Colonic mucosa (tissue), 4 donors: ENCODE measurements at regions not wholly inside any gene's neighbourhood (a gene's known extent, or its start where the extent isn't known, plus 50 kb on each side); places are given as distances from the start of the nearest gene placed in this dataset.

Experiments
- DNase-seq: peaks from one replicate; pipeline ENCODE4 v3.0.0-alpha.2; 2020
- H3K27ac ChIP-seq: fragments of 200-600 bp; one replicate; pipeline ENCODE4 v1.8.0; 2021
- H3K27me3 ChIP-seq: fragments of 200-600 bp; one replicate; pipeline ENCODE4 v1.8.0; 2021
- H3K36me3 ChIP-seq: fragments of 200-600 bp; one replicate; pipeline ENCODE4 v1.8.0; 2021
- H3K4me1 ChIP-seq: fragments of 200-600 bp; one replicate; pipeline ENCODE4 v1.8.0; 2021; ENCODE audit warnings: mild to moderate bottlenecking
- H3K4me3 ChIP-seq: fragments of 200-600 bp; one replicate; pipeline ENCODE4 v1.8.0; 2021
- H3K9ac ChIP-seq, 2 donors: one replicate each; pipeline ENCODE4 v1.7.0; 2013; ENCODE audit warnings: control low read depth in 2 of 2, low read depth in 2 of 2, low read length in 2 of 2
- H3K9me3 ChIP-seq: fragments of 200-600 bp; one replicate; pipeline ENCODE4 v1.8.0; 2021
- intact Hi-C: fragments of 100-400 bp; cut with DNase I; formaldehyde crosslinking; loops from one replicate; pipeline ENCODE4 v1.14.1; 2022
- TF ChIP-seq, protein P1 (sequence below): fragments of 200-600 bp; IDR thresholded peaks from one replicate; pipeline ENCODE4 v1.8.0; 2022; ENCODE audit warnings: antibody characterized with exemption, mild to moderate bottlenecking
- donor health status: healthy.
- donor health status: DM: no; HTN: no; CAD: no.
- donor health status: DM: no; HTN: no; CAD: no.

DNA sequence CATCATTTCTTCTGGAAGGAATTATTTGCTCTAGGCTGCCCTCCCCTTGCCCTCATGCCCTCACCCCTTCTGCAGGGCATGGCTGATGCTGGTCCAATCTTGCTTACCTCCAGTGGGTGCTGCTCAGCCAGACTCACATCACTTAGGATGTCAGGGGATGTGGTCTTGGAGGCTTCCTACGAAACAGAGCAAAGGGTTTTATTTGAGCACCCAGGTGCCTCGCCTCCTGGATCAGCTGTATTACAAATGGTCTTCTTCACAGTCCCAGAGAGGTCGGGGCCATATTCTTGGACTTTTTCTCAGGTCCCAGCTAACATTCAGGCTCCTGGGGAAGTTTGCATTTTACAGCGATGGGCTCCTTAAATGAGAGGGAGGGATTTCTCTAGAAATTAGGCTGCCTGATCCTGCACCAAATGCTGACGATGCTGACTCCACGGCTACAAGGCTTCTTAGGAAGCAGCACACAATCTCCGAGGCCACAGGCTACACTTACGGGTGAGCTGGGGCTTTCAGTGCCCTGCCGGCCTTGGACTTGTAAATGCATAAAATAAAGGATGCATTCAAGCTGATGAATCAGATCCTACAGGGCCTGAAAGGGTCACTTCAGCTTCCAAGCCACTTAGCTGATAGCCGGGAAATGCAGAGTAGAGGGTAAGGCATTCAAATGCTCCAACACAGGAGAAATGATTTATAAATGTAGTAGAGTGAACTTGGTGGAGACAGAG lies 159.8 kb upstream of the ECI2 start:
- H3K4me3 ChIP-seq: no peak overlapping the region
- H3K4me1 ChIP-seq: no peaks in the 10 kb centered on the region
- H3K9me3 ChIP-seq: no peaks in the 10 kb centered on the region
- no peak for DNase-seq
- no peaks in the 10 kb centered on the region for H3K36me3 ChIP-seq
- intact Hi-C loops: no loop called here
- H3K27me3 ChIP-seq: no peaks in the 10 kb centered on the region
- H3K9ac ChIP-seq: no peak overlapping the region
- H3K27ac ChIP-seq: no peak overlapping the region
- TF ChIP-seq, protein P1, sequence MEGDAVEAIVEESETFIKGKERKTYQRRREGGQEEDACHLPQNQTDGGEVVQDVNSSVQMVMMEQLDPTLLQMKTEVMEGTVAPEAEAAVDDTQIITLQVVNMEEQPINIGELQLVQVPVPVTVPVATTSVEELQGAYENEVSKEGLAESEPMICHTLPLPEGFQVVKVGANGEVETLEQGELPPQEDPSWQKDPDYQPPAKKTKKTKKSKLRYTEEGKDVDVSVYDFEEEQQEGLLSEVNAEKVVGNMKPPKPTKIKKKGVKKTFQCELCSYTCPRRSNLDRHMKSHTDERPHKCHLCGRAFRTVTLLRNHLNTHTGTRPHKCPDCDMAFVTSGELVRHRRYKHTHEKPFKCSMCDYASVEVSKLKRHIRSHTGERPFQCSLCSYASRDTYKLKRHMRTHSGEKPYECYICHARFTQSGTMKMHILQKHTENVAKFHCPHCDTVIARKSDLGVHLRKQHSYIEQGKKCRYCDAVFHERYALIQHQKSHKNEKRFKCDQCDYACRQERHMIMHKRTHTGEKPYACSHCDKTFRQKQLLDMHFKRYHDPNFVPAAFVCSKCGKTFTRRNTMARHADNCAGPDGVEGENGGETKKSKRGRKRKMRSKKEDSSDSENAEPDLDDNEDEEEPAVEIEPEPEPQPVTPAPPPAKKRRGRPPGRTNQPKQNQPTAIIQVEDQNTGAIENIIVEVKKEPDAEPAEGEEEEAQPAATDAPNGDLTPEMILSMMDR: no peak

DNA sequence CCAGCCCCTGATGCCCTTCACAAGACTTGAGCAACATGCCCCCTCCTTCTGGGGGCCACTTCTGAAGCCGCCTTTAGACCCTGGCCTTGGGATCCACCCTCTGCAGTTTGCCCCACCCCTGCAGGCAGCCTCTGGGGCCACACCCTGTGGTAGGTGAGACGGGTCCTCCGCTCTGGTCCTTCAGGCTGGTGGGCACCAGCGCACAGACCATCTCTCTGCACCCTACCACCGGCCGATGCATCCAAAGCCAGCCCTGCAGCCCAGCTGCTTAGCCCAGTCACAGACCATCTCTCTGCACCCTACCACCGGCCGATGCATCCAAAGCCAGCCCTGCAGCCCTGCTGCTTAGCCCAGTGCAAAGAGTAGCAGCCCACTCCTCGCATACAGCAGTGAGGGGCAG lies 159.3 kb upstream of the ECI2 start:
- DNase-seq: no peak
- Histone ChIP-seq H3K9me3 (no peaks in the 10 kb centered on the region), H3K9ac (no peak overlapping the region), H3K36me3 (no peaks in the 10 kb centered on the region), H3K27ac (no peak overlapping the region), H3K4me3 (no peak overlapping the region), H3K27me3 (no peaks in the 10 kb centered on the region), H3K4me1 (no peaks in the 10 kb centered on the region)
- TF ChIP-seq, protein P1: no peak
- intact Hi-C loops: no loop called here

DNA sequence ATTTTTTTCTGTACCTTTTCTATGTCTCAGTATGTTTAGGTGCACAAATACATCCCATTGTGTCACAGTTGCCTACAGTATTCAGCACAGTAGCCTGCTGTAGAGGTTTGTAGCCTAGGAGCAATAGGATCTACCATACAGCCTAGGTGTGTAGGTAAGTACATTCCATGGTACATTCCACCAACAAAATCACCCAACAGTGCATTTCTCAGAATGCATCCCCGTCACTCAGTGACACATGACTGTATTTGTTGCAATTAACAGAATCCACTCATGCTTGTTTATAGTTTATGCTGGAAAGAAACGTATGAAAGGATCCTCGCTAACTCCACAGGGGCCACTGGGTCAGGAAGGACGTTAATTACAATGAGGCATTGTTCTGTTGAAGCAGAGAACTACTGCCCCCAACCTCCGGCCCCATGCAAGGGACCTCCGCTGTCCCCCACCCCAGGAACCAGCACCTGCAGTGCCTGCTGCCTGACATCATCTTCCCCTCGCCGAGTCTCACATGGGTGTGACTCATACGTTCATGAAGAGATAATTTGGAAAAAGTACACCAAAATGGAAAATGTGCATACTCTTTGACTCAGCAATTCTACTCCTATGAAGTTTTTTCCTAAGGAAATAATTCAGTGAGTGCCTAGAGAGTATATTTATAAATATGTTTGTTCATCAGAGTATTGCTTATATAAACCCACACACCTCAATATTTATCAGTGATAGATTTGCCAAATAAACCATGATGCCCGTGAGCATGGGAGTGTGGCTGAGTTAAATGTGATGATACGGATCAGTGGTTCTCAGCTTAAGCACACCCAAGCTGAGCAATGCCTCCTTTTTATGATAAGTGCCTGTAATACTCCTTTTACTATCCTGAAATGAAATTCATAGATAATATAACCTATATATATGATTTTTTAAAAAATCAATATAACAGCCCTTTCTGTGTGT lies 156.4 kb upstream of the ECI2 start:
- no peaks in the 10 kb centered on the region for H3K9me3 ChIP-seq
- H3K4me3 ChIP-seq: no peak overlapping the region
- no peak overlapping the region for H3K27ac ChIP-seq
- no peak overlapping the region for H3K9ac ChIP-seq
- TF ChIP-seq, protein P1: no peak
- DNase-seq: no peak
- intact Hi-C loops: no loop called here
- no peaks in the 10 kb centered on the region for H3K27me3 ChIP-seq
- H3K4me1 ChIP-seq: no peaks in the 10 kb centered on the region
- H3K36me3 ChIP-seq: no peaks in the 10 kb centered on the region

DNA sequence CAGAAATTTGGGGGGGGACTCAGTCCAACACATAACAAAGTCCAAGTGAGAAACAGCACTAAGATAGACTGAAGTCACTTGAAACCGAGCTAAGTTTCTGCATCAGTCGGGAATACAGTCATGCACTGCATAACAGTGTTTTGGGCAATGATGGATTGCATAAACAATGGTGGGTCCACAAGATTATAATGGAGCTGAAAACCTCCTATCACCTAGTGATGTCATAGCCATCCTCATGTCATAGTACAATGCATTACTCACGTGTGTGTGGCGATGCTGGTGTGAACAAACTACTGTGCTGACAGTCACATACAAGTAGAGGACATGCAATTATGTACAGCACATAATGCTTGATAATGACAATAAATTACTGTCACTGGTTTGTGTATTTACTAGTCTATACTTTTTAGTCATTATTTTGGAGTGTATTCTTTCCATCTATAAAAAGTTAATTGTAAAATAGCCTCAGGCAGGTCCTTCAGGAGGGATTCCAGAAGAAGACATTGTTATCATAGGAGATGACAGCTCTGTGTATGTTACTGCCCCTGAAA lies 154.5 kb upstream of the ECI2 start:
- no peaks in the 10 kb centered on the region for H3K36me3 ChIP-seq
- no peaks in the 10 kb centered on the region for H3K4me1 ChIP-seq
- no peak for DNase-seq
- no peaks in the 10 kb centered on the region for H3K9me3 ChIP-seq
- H3K27ac ChIP-seq: no peak overlapping the region
- no peaks in the 10 kb centered on the region for H3K27me3 ChIP-seq
- H3K9ac ChIP-seq: no peak overlapping the region
- no peak overlapping the region for H3K4me3 ChIP-seq
- intact Hi-C loops: no loop called here
- TF ChIP-seq, protein P1: no peak

DNA sequence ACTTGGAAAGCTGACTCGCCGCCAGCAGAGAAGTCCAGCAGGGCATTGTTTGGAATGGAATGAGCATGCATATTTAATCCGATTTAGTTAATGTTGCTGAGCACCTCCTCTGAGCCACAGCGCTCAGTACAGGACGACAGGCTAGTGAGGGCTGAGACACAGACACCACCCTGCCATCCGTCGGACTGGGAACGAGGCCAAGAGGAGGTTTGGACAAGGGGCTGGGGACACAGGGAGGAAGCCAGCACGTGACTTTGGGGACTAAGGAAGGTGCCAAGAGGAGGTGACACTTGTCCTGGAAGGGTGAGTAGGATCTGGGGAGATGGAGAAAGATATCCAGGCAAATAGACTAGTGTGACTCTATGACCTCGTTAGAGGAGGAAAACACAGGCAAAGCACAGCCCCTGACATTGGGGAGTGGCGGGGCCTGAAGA lies 152.5 kb upstream of the ECI2 start:
- intact Hi-C loops: no loop called here
- Histone ChIP-seq H3K9me3 (no peaks in the 10 kb centered on the region), H3K27ac (no peak overlapping the region), H3K4me3 (no peak overlapping the region), H3K9ac (no peak overlapping the region), H3K4me1 (no peaks in the 10 kb centered on the region), H3K36me3 (no peaks in the 10 kb centered on the region), H3K27me3 (no peaks in the 10 kb centered on the region)
- TF ChIP-seq, protein P1: no peak
- DNase-seq: peak; percentile 58
